IMR-90 (cell line): ENCODE measurements at regions not wholly inside any gene's neighbourhood (a gene's known extent, or its start where the extent isn't known, plus 50 kb on each side); places are given as distances from the start of the nearest gene placed in this dataset.
A peak's percentile ranks its signal among the peaks of the same experiment; 100 is the strongest.
"Not testable (repeated sequence)": the region's sequence is repeated elsewhere in the genome, so short reads cannot be mapped to it uniquely, and the experiment has no call there.

Experiments used
- ATAC-seq: fragments of 200-7000 bp; cut with Tn5 transposase; 2 replicates; pipeline ENCODE4 v1.9.1; 2020; ENCODE audit warnings: low read depth, mild to moderate bottlenecking, moderate library complexity
- BruUV-seq: library from RNA; stranded (reverse); fragments of 400-500 nt; replicated peaks from 2 replicates; lab custom pipeline; 2021; lab: Mats Ljungman, UMichigan
- CTCF ChIA-PET: fragments of 300-600 bp; formaldehyde crosslinking; extraction: SDS; loops from one replicate; lab custom pipeline; 2021; ENCODE audit warnings: antibody characterized with exemption; lab: Yijun Ruan, JAX
- POLR2A ChIA-PET: fragments of 300-600 bp; sonication (Branson Sonifier 250); formaldehyde crosslinking; loops from one replicate; lab custom pipeline; 2022; ENCODE audit warnings: antibody characterized with exemption; ENCODE audit not compliant: unreplicated experiment; lab: Charles Lee
- DNase-seq: peaks from one replicate; pipeline ENCODE4 v3.0.0; 2013
- H2AFZ ChIP-seq: replicated peaks from 2 replicates; pipeline ENCODE3; 2013; ENCODE audit warnings: low read length, mild to moderate bottlenecking; ENCODE audit not compliant: poor library complexity
- H2AK5ac ChIP-seq: 2 replicates; pipeline ENCODE4 v1.6.1; 2013; ENCODE audit warnings: low read depth, low read length, inconsistent platforms
- H2AK9ac ChIP-seq: replicated peaks from 2 replicates; pipeline ENCODE3; 2013; ENCODE audit warnings: mild to moderate bottlenecking, low read depth, low read length, moderate library complexity; ENCODE audit not compliant: poor library complexity
- H2BK120ac ChIP-seq: 2 replicates; pipeline ENCODE4 v1.6.1; 2013; ENCODE audit warnings: low read depth, low read length, inconsistent platforms
- H2BK15ac ChIP-seq: 3 replicates; pipeline ENCODE4 v1.6.1; 2013; ENCODE audit warnings: low read depth, low read length, inconsistent platforms
- H2BK20ac ChIP-seq: 2 replicates; pipeline ENCODE4 v1.6.1; 2013; ENCODE audit warnings: low read depth, mild to moderate bottlenecking, inconsistent platforms, low read length, moderate library complexity
- H2BK5ac ChIP-seq: 2 replicates; pipeline ENCODE4 v1.6.1; 2013; ENCODE audit warnings: mild to moderate bottlenecking, low read depth, low read length, inconsistent platforms; ENCODE audit not compliant: poor library complexity, severe bottlenecking
- H3K14ac ChIP-seq: replicated peaks from 2 replicates; pipeline ENCODE4 v1.6.1; 2013; ENCODE audit warnings: low read depth, low read length, inconsistent platforms
- H3K18ac ChIP-seq: 2 replicates; pipeline ENCODE4 v1.6.1; 2013; ENCODE audit warnings: low read depth, low read length, control low read depth
- H3K23ac ChIP-seq: 2 replicates; pipeline ENCODE4 v1.6.1; 2013; ENCODE audit warnings: low read depth, low read length, inconsistent platforms
- H3K27ac ChIP-seq: 2 replicates; pipeline ENCODE4 v1.5.1; 2013; ENCODE audit warnings: mild to moderate bottlenecking, control low read depth, low read length; ENCODE audit not compliant: insufficient read depth
- H3K27me3 ChIP-seq: 2 replicates; pipeline ENCODE4 v1.6.1; 2013; ENCODE audit warnings: low read length; ENCODE audit not compliant: control insufficient read depth, insufficient read depth
- H3K36me3 ChIP-seq: 2 replicates; pipeline ENCODE4 v1.6.1; 2013; ENCODE audit warnings: low read length, mixed read lengths; ENCODE audit not compliant: control insufficient read depth, insufficient read depth
- H3K4ac ChIP-seq: 2 replicates; pipeline ENCODE4 v1.6.1; 2013; ENCODE audit warnings: low read depth, low read length, inconsistent platforms
- H3K4me1 ChIP-seq: 2 replicates; pipeline ENCODE4 v1.6.1; 2013; ENCODE audit warnings: low read length, mixed read lengths; ENCODE audit not compliant: control insufficient read depth, insufficient read depth
- H3K4me2 ChIP-seq: 2 replicates; pipeline ENCODE4 v1.6.1; 2013; ENCODE audit warnings: low read depth, mild to moderate bottlenecking, control low read depth, low read length, moderate library complexity
- H3K4me3 ChIP-seq: 2 replicates; pipeline ENCODE4 v1.5.1; 2013; ENCODE audit warnings: low read depth, mild to moderate bottlenecking, control low read depth, low read length, moderate library complexity; ENCODE audit not compliant: insufficient read depth
- H3K56ac ChIP-seq: 2 replicates; pipeline ENCODE4 v1.6.1; 2013; ENCODE audit warnings: low read length, inconsistent platforms; ENCODE audit not compliant: insufficient read depth; ENCODE audit errors: extremely low read depth
- H3K79me1 ChIP-seq, 2 experiments: 2 replicates each; pipeline ENCODE4 v1.6.1; 2013; ENCODE audit warnings: low read length in 2 of 2, inconsistent platforms in 1 of 2, low read depth in 1 of 2
- H3K9ac ChIP-seq: 2 replicates; pipeline ENCODE4 v1.6.1; 2013; ENCODE audit warnings: low read depth, low read length, control low read depth
- H3K9me1 ChIP-seq: 2 replicates; pipeline ENCODE4 v1.6.1; 2013; ENCODE audit warnings: low read length, inconsistent platforms; ENCODE audit not compliant: insufficient read depth
- H3K9me3 ChIP-seq: 2 replicates; pipeline ENCODE4 v1.6.1; 2013; ENCODE audit warnings: low read length; ENCODE audit not compliant: control insufficient read depth, insufficient read depth
- H4K20me1 ChIP-seq: 2 replicates; pipeline ENCODE4 v1.6.1; 2013; ENCODE audit warnings: low read length, inconsistent platforms; ENCODE audit not compliant: insufficient read depth
- H4K5ac ChIP-seq: 2 replicates; pipeline ENCODE4 v1.6.1; 2013; ENCODE audit warnings: mild to moderate bottlenecking, low read depth, low read length, control low read depth
- H4K8ac ChIP-seq, 2 experiments: 2 replicates each; pipeline ENCODE4 v1.6.1; 2013; ENCODE audit warnings: low read depth in 2 of 2, low read length in 2 of 2, control low read depth in 1 of 2, inconsistent platforms in 1 of 2
- H4K91ac ChIP-seq: 2 replicates; pipeline ENCODE4 v1.6.1; 2013; ENCODE audit warnings: low read depth, low read length, inconsistent platforms; ENCODE audit not compliant: insufficient read depth
- WGBS, 2 experiments: methylation state at CpG; one replicate each; pipeline versions ENCODE4 v1.1.5 to v1.1.7; 2013; ENCODE audit warnings: missing lambda C conversion rate in 2 of 2; ENCODE audit not compliant: insufficient read length in 1 of 2; ENCODE audit errors: extremely low coverage in 2 of 2; 5-methylcytosine and 5-hydroxymethylcytosine counted together
- dilution Hi-C: fragments of 300-500 bp; cut with HindIII; formaldehyde crosslinking; loops from one replicate; pipeline ENCODE4 v1.14.3; 2018; ENCODE audit warnings: low sequenced_read_pairs; ENCODE audit not compliant: unreplicated experiment
- in situ Hi-C: fragments of 300-500 bp; cut with MboI; formaldehyde crosslinking; loops from 3 replicates; pipeline ENCODE4 v1.14.3; 2019; ENCODE audit warnings: low sequenced_read_pairs, inconsistent platforms, mixed read lengths
- intact Hi-C: fragments of 100-400 bp; cut with micrococcal nuclease; formaldehyde crosslinking; loops from 2 replicates; pipeline ENCODE4 v1.10.0; 2022

DNA sequence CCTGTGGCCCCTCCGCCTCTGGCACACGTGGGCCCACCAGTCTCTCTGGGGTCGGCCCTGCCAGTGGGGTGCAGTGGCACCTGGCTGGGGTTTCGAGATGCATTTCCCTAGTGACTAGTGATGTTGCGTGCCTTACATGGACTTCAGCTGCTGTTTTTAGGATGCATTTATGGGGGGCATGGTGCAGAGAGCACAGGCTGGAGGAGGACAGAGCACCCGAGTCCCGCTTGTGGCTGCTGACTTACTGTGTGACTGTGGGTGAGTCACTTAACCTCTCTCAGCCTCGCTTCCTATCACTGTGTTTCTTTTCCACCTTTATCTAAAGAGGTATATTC, 213.0 kb upstream of the ZNF469 start:
- H3K4me3 ChIP-seq, H3K4ac ChIP-seq, H4K20me1 ChIP-seq, DNase-seq, H3K27ac ChIP-seq, in situ Hi-C loops, H4K5ac ChIP-seq, intact Hi-C loops, H3K4me2 ChIP-seq, H3K18ac ChIP-seq, H3K9me3 ChIP-seq, H3K9me1 ChIP-seq, H3K14ac ChIP-seq, H3K9ac ChIP-seq, H2AK9ac ChIP-seq, H2BK5ac ChIP-seq, dilution Hi-C loops, H2BK120ac ChIP-seq, H3K56ac ChIP-seq, H4K91ac ChIP-seq, ATAC-seq, H2BK15ac ChIP-seq, H2AFZ ChIP-seq, H4K8ac ChIP-seq, H3K23ac ChIP-seq, BruUV-seq, H3K27me3 ChIP-seq, H3K36me3 ChIP-seq, H3K79me1 ChIP-seq, POLR2A ChIA-PET, H2BK20ac ChIP-seq: not testable (repeated sequence)
- WGBS, 2 experiments: no CpG with 5 or more reads among the region's 8 CpGs
- Histone ChIP-seq H3K4me1 (peaks cover 17% of the 10 kb centered on the region), H2AK5ac (peak overlapping the region; percentile 28; the same call in 1 of the 2 replicates)
- CTCF ChIA-PET: interaction anchor here (0.6 kb wide), 1 partner anchor 709 kb away, joined by 4 read pairs; no protein-coding TSS in a partner anchor
